Activated B cell treated with CpG ODN at 0.5 μM for 24 hours (primary cell): ENCODE measurements at regions not wholly inside any gene's neighbourhood (a gene's known extent, or its start where the extent isn't known, plus 50 kb on each side); places are given as distances from the start of the nearest gene placed in this dataset.
"Not testable (repeated sequence)": the region's sequence is repeated elsewhere in the genome, so short reads cannot be mapped to it uniquely, and the experiment has no call there.

Source experiments
- ATAC-seq: fragments of 200-7000 bp; cut with Tn5 transposase; one replicate; pipeline ENCODE4 v1.10.0; 2021; ENCODE audit warnings: low read depth, mild to moderate bottlenecking, moderate library complexity
- CTCF ChIA-PET: fragments of 350-600 bp; sonication (Branson Sonifier 250); formaldehyde crosslinking; loops from one replicate; lab custom pipeline; 2021; ENCODE audit warnings: antibody characterized with exemption; lab: Charles Lee
- POLR2A ChIA-PET: fragments of 350-600 bp; sonication (Branson Sonifier 250); formaldehyde crosslinking; loops from one replicate; lab custom pipeline; 2021; ENCODE audit warnings: antibody characterized with exemption; lab: Charles Lee
- DNase-seq: peaks from one replicate; pipeline ENCODE4 v3.0.0; 2022
- H3K27ac Mint-ChIP-seq: one replicate; pipeline ENCODE4 v1.8.0; 2020; ENCODE audit warnings: mixed read lengths
- H3K27me3 Mint-ChIP-seq: one replicate; pipeline ENCODE4 v1.8.0; 2021; ENCODE audit warnings: mixed read lengths
- H3K36me3 Mint-ChIP-seq: one replicate; pipeline ENCODE4 v1.8.0; 2021; ENCODE audit warnings: low read depth, mixed read lengths
- H3K4me1 Mint-ChIP-seq: one replicate; pipeline ENCODE4 v1.8.0; 2021; ENCODE audit warnings: mixed read lengths
- H3K4me3 Mint-ChIP-seq: one replicate; pipeline ENCODE4 v1.8.0; 2020; ENCODE audit warnings: mild to moderate bottlenecking, mixed read lengths
- H3K9me3 Mint-ChIP-seq: one replicate; pipeline ENCODE4 v1.8.0; 2020; ENCODE audit warnings: mixed read lengths
- intact Hi-C: fragments of 100-400 bp; cut with micrococcal nuclease; formaldehyde crosslinking; loops from one replicate; pipeline ENCODE4 v1.15.1; 2024
- TF ChIP-seq, protein P1 (sequence below): fragments of 200-600 bp; IDR thresholded peaks from one replicate; pipeline ENCODE4 v1.8.0; 2022; ENCODE audit warnings: antibody characterized with exemption, mild to moderate bottlenecking

DNA sequence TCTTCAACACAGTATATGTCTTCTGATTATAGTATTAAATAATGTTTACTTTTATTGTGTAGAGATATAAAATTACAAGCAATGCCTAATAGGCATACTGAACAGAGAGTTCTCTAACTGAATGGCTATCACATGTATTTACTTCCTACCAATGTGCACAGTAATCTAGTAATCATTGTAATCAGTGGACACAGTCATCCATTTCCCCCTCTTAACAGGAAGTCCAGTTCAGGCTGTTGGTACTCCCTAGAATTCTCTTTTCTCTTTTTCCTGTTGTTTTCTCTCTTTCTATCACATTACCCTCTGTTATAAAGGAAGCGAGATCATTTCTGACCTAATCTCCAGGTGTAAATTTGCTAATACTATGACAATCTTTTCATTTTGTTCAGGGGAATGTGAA lies 172.5 kb downstream of the HTR1B start:
- TF ChIP-seq, protein P1, sequence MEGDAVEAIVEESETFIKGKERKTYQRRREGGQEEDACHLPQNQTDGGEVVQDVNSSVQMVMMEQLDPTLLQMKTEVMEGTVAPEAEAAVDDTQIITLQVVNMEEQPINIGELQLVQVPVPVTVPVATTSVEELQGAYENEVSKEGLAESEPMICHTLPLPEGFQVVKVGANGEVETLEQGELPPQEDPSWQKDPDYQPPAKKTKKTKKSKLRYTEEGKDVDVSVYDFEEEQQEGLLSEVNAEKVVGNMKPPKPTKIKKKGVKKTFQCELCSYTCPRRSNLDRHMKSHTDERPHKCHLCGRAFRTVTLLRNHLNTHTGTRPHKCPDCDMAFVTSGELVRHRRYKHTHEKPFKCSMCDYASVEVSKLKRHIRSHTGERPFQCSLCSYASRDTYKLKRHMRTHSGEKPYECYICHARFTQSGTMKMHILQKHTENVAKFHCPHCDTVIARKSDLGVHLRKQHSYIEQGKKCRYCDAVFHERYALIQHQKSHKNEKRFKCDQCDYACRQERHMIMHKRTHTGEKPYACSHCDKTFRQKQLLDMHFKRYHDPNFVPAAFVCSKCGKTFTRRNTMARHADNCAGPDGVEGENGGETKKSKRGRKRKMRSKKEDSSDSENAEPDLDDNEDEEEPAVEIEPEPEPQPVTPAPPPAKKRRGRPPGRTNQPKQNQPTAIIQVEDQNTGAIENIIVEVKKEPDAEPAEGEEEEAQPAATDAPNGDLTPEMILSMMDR: no peak
- no peak for DNase-seq
- intact Hi-C loops: no loop called here
- H3K27me3 Mint-ChIP-seq: no peaks in the 10 kb centered on the region
- no peaks in the 10 kb centered on the region for H3K4me1 Mint-ChIP-seq
- CTCF ChIA-PET: no interaction called here
- no peak overlapping the region for H3K27ac Mint-ChIP-seq
- H3K4me3 Mint-ChIP-seq: no peak overlapping the region
- POLR2A ChIA-PET: no interaction called here
- no peaks in the 10 kb centered on the region for H3K36me3 Mint-ChIP-seq
- no peak for ATAC-seq
- H3K9me3 Mint-ChIP-seq: peaks cover 2% of the 10 kb centered on the region

DNA sequence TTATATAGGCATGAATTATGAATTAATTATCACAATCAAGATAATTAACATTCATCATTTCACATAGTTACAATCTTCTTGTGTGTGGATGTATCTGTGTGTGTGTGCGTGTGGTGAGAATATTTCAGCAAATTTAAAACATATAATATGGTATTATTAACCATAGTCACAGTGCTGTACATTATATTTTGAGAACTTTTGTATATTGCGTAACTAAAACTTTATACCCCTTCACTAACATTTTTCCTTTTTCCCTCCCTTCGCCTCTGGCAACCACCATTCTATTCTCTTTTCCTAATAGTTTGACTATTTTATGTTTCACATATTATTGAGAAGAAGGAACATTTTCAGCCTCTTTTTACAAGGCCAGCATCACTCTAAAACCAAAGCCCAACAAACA lies 176.8 kb downstream of the HTR1B start:
- TF ChIP-seq, protein P1: no peak
- Mint-ChIP-seq H3K36me3 (no peaks in the 10 kb centered on the region), H3K27ac (no peak overlapping the region), H3K27me3 (no peaks in the 10 kb centered on the region), H3K9me3 (no peaks in the 10 kb centered on the region), H3K4me1 (no peaks in the 10 kb centered on the region), H3K4me3 (no peak overlapping the region)
- no peak for ATAC-seq
- intact Hi-C loops: no loop called here
- POLR2A ChIA-PET: no interaction called here
- no peak for DNase-seq
- CTCF ChIA-PET: no interaction called here

DNA sequence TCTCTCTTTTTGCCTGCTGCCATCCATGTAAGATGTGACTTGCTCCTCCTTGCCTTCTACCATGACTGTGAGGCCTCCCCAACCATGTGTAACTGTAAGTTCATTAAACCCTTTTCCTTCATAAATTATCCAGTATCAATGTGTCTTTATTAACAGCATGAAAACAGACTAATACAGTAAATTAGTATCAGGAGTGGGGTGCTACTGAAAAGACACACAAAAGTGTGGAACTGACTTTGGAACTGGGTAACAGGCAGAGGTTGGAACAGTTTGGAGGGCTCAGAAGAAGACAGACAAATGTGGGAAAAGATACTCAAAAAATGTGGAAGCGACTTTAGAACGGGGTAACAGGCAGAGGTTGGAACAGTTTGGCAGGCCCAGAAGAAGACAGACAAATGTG lies 189.4 kb downstream of the HTR1B start:
- Mint-ChIP-seq H3K4me3 (no peak overlapping the region), H3K4me1 (no peaks in the 10 kb centered on the region), H3K27ac (no peak overlapping the region), H3K9me3 (peaks cover 8% of the 10 kb centered on the region), H3K27me3 (no peaks in the 10 kb centered on the region), H3K36me3 (no peaks in the 10 kb centered on the region)
- ChIA-PET POLR2A (no interaction called here), CTCF (no interaction called here)
- no peak for DNase-seq
- no peak for ATAC-seq
- intact Hi-C loops: no loop called here
- TF ChIP-seq, protein P1: no peak

DNA sequence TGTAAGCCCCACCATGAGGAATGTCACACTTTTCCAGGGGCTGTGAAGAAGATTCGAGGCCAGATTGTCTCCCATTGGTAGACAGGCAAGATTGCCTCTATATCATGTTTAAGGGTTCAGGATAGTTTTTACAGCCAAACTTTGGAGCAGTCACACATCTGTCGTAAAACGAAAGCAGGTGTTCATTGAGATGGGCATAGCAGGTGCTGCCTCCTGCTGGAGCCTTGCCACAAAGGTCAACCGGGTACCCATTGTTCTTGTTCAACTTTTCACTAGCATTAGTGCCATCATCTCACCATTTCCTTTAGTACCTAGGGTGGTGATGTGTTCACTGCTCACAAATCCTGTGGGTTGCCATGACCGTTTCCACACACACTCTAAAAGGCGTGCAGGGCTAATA lies 198.3 kb downstream of the HTR1B start:
- no peaks in the 10 kb centered on the region for H3K36me3 Mint-ChIP-seq
- H3K4me1 Mint-ChIP-seq: no peaks in the 10 kb centered on the region
- no peak overlapping the region for H3K4me3 Mint-ChIP-seq
- CTCF ChIA-PET: no interaction called here
- POLR2A ChIA-PET: no interaction called here
- no peaks in the 10 kb centered on the region for H3K27me3 Mint-ChIP-seq
- H3K9me3 Mint-ChIP-seq: peaks cover 6% of the 10 kb centered on the region
- ATAC-seq (no peak), DNase-seq (no peak)
- intact Hi-C loops: no loop called here
- no peak overlapping the region for H3K27ac Mint-ChIP-seq
- TF ChIP-seq, protein P1: no peak

DNA sequence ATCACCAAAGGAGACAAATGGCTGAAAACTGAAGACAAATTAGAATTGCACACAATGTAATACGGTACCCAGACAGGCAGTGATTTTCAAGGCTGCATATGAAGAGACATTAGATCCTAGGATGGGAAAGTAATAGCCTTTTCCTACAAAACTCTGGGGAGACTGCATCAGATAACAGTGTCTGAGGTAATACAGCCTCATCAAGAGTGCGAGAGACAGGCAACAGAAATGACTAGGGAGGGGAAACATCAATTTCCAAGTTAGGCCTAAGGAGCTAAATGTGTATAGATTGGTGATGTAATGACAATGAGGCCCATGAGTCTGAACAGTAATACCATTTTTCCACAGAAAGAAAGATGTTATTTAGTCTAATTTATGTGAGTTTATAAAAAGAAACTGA lies 200.3 kb downstream of the HTR1B start:
- CTCF ChIA-PET: no interaction called here
- TF ChIP-seq, protein P1: no peak
- Mint-ChIP-seq H3K4me3 (no peak overlapping the region), H3K27me3 (no peaks in the 10 kb centered on the region), H3K27ac (no peak overlapping the region), H3K36me3 (no peaks in the 10 kb centered on the region), H3K9me3 (peaks cover 4% of the 10 kb centered on the region), H3K4me1 (no peaks in the 10 kb centered on the region)
- no peak for ATAC-seq
- intact Hi-C loops: no loop called here
- POLR2A ChIA-PET: no interaction called here
- no peak for DNase-seq

DNA sequence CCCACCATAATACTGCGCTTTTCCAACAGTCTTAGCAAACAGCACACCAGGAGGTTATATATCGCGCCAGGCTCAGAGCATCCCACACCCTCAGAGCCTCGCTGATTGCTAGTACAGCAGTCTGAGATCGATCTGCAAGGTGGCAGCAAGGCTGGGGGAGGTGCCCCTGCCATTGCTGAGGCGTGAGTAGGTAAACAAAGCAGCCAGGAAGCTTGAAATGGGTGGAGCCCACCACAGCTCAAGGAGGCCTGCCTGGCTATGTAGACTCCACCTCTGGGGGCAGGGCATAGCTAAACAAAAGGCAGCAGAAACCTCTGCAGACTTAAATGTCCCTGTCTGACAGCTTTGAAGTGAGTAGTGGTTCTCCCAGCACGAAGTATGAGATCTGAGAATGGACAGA lies 211.5 kb downstream of the HTR1B start:
- H3K4me3 Mint-ChIP-seq, CTCF ChIA-PET, POLR2A ChIA-PET: not testable (repeated sequence)

More for the DNA sequence above, 211.5 kb downstream of the HTR1B start:
- intact Hi-C loops, H3K9me3 Mint-ChIP-seq, H3K27me3 Mint-ChIP-seq, H3K4me1 Mint-ChIP-seq, H3K36me3 Mint-ChIP-seq, DNase-seq, H3K27ac Mint-ChIP-seq, ATAC-seq: not testable (repeated sequence)
